AML-193 (cell line): ENCODE measurements at regions not wholly inside any gene's neighbourhood (a gene's known extent, or its start where the extent isn't known, plus 50 kb on each side); places are given as distances from the start of the nearest gene placed in this dataset.
"Not testable (repeated sequence)": the region's sequence is repeated elsewhere in the genome, so short reads cannot be mapped to it uniquely, and the experiment has no call there.

ENCODE experiments used
- DNase-seq, 2 experiments: peaks; one replicate each; lab custom pipeline; 2025; lab: John Stamatoyannopoulos, UW

- DNase-seq: peak; percentile 10 to 21
Measured at GRCh38 chr20:43404878-43405277, 52.8 kb upstream of the SRSF6 start.

- not testable (repeated sequence) for DNase-seq
Measured at GRCh38 chr20:43400882-43401281, 56.8 kb upstream of the SRSF6 start.

GRCh38 chr20:43398676-43399324 lies 58.9 kb upstream of the SRSF6 start:
- no peak for DNase-seq

DNA sequence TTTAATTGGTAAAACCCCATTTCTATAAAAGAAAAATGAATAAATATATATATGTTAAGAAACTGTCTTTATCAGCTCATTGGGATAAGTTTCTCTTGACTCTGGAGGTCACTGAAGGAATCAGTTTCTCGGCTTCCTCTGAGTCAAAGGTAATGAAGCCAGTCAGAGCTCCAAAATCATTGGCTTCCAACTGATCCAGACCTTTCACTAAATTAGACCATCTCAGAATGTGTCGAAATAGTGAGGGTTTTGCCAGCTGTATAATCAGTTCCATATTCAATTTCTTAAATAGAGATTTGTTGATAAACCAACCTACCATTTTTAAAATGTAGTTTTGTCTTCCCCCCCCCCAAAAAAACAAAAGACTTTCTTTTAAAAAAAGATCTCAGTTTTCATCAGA lies 60.5 kb upstream of the SRSF6 start:
- DNase-seq: no peak

DNA sequence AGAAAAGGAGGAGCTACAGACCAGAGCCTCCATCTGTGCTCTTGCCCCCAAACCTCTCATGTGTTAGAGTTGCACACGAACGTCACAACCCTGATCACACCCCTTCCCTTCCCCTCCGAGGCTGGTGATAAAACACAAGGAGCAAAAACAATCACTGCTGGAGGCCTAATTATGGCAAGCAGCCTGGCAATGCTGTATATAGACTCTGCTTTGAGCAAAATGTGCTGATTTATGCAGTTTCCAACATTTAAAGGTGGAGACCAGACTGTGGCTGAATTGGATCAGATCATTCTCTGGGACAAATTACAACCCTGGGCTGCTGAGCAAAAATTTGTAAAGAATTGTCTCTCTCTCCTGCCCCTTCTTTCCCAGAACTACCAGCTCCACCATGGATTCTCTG lies 64.6 kb upstream of the SRSF6 start:
- no peak for DNase-seq

GRCh38 chr20:43392561-43392960 lies 65.1 kb upstream of the SRSF6 start:
- no peak for DNase-seq

GRCh38 chr20:43389839-43390626 lies 67.7 kb upstream of the SRSF6 start:
- DNase-seq: no peak

DNA sequence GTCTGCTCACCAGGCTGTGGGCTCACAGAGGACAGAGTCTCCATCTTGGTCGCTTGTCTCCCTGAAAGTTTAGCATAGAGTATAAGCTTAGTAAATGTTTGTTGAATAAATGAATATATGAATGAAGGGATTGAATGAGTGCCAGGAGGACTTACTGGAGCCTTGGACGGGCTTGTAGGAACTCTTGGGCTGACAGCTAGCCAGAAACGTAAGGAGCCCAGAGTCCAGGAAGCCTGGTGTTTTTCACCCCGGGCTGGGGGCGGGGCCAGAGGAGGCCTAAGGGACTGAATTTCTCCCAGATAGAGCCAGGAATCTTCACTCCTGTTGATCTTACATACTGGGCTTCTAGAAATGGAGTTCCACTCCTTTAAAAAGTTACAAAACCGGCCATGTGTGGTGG lies 68.5 kb upstream of the SRSF6 start:
- DNase-seq: no peak

- DNase-seq: no peak
Measured at GRCh38 chr20:43388268-43389002, 69.3 kb upstream of the SRSF6 start.

- no peak for DNase-seq
Measured at GRCh38 chr20:43387737-43388136, 70.0 kb upstream of the SRSF6 start.

- DNase-seq: no peak
Measured at GRCh38 chr20:43386878-43387277, 70.8 kb upstream of the SRSF6 start.

DNA sequence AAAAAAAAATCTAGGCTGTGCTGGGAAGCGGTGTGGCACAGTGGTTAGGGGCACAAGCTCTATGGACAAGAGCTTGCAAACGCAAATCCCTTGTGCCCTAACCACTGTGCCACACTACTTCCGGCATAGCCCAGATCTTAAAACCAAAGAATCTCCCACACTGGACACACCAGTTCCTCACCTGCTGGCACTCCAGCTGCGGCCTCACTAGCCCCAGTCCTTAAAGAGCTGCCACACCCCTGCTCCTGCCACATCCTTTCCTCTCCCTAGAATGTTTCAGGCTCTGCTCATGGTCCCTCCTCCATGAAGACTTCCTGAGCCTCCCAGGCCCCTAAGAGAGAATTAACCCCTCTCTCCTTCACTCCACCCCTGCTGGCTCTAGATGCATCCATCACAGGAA lies 71.8 kb upstream of the SRSF6 start:
- no peak for DNase-seq

DNA sequence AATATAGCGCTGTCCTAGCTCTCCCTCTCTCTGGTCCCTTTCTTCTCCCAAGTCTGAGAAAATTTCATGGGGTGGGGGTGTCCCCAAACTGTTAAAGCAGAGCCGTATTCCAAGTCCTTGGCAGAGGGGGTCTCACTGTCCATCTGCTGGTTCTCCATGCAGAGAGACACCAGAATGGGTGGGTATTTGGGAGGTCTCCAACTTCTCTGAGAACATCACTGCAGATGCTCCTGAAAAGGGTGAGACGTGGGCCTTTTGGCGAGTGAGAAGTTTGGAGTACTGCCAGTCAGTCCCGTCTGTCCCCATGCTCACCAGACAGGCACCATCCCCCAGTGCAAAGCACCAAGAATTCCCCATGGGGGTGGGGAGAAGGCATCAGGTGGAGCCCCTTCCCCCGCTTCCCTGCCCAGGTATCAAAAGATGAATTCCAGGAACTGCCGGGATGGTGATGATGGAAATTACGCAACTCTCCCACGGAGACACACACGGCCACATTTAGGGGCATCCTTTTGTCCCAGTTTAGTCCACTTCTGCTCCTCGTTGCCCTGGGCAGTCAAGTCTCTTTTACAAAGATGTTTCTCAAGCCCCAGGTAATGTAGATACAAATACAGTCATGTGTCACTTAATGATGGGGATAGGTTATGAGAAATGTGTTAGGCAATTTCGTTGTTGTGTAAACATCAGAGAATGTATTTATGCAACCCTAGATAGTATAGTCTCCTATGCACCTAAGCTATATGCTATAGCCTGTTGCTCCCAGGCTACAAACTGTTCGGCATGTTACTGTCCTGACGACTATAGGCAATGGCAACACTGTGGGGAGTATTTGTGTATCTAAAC lies 73.4 kb upstream of the SRSF6 start:
- no peak for DNase-seq

- no peak for DNase-seq
Measured at GRCh38 chr20:43383026-43383795, 74.5 kb upstream of the SRSF6 start.

DNA sequence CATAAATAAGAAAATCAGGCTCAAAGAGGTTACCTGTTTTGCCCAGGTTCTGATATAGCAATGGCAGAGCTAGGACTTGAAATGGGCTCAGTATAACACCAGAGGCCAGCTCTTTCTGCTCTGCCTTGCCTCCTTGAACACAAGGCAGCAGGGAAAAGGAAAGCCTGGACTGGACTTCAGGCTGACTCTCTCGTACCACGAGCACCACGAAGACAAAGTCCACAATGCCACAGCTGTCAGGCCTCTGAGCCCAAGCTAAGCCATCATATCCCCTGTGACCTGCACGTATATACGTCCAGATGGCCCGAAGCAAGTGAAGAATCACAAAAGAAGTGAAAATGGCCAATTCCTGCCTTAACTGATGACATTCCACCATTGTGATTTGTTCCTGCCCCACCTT lies 75.6 kb upstream of the SRSF6 start:
- DNase-seq: not testable (repeated sequence)

DNA sequence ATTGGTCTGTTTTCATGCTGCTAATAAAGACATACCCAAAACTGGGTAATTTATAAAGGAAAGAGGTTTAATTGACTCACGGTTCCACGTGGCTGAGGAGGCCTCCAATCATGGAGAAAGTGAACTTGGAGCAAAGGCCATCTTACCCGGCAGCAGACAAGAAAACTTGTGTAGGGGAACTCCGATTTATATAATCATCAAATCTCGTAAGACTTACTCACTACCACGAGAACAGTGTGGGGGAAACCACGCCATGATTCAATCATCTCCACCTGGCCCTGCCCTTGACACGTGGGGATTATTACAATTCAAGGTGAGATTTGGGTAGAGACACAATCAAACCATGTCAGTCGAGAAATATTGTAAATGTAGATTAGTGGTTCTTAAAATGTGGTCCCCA lies 76.2 kb upstream of the SRSF6 start:
- not testable (repeated sequence) for DNase-seq

DNA sequence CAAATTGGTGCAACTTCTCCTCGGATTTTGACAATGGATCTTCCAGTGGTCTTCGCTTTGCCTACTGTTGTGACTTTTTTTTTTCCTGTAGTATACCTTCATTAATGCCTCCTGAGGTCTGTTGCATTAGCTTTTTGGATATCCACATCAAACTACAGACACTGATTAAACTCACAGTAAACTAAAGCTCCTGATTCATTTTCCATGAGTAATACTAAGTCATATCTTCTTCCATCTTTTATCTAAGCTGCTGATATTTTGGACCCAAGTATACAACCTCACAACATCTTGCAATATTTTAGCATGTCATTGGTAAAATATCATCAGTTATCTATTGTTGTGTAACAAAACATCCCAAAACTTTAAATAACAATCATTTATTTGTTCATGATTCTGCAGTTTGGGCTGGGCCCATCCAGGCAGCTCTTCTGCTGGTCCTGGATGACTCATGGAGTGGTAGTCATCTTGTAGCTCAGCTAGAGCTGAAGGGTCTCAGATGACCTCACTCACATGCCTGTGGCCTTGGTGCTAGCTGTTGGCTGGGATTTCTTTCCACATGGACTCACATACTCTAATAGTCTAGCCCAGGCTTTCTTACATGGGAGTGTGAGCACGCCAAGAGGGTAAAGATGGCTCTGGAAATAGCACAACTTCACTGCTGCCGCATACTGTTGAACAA lies 78.3 kb upstream of the SRSF6 start:
- no peak for DNase-seq

DNA sequence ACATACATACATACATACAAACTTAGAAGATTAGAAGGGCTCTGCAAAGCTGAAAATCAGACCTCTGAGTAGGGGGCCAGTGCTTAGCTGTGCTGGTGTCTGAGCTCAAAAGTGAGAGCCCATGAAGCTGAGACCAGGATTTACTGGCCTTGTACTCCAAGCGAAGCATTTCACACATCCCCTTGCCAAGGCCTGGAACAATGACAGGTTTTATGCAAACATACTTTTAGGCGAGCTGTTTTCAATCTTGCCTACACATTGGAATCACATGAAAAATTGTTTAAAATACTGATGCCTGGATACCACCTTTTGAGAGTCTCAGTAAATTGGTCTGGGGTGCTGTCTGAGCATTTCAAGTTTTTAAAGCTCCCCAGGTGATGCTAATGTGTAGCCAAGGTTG lies 80.9 kb upstream of the SRSF6 start:
- DNase-seq: no peak

- no peak for DNase-seq
Measured at GRCh38 chr20:43375591-43375990, 82.1 kb upstream of the SRSF6 start.

DNA sequence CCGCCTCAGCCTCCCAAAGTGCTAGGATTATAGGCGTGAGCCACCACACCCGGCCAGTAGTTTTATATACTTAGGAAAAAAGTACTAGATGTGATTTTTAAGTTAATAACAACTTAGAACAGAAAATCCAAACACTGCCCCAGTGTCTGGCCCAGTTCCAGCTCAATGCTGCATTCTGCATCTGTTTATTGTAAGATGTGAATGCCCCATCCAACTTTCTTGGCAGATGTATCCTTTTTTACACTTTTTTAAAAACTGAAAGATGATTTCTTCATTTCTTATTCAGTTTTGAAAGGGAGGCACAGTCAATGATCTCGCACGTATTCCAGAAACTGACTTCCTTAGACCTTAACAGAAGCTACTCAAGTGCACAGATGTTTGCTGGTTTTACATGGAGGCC lies 85.6 kb upstream of the SRSF6 start:
- no peak for DNase-seq

- DNase-seq: no peak
Measured at GRCh38 chr20:43365691-43366090, 92.0 kb upstream of the SRSF6 start.
